Lower lobe of right lung (tissue), 2 donors: ENCODE measurements at regions not wholly inside any gene's neighbourhood (a gene's known extent, or its start where the extent isn't known, plus 50 kb on each side); places are given as distances from the start of the nearest gene placed in this dataset.
A peak's percentile ranks its signal among the peaks of the same experiment; 100 is the strongest.

Experiments
- ATAC-seq, 2 donors: fragments of 200-7000 bp; cut with Tn5 transposase; one replicate each; pipeline ENCODE4 v1.9.1; 2020 to 2022; ENCODE audit warnings: mild to moderate bottlenecking in 2 of 2, moderate library complexity in 2 of 2
- DNase-seq: peaks from one replicate; pipeline ENCODE4 v3.0.0-alpha.2; 2020
- H3K27ac ChIP-seq: fragments of 200-600 bp; one replicate; pipeline ENCODE4 v1.8.0; 2022
- H3K27me3 ChIP-seq: fragments of 200-600 bp; one replicate; pipeline ENCODE4 v1.8.0; 2022; ENCODE audit warnings: low read depth
- H3K36me3 ChIP-seq: fragments of 200-600 bp; one replicate; pipeline ENCODE4 v1.8.0; 2022; ENCODE audit warnings: mild to moderate bottlenecking
- H3K4me1 ChIP-seq: fragments of 200-600 bp; one replicate; pipeline ENCODE4 v1.8.0; 2022
- H3K4me3 ChIP-seq: fragments of 200-600 bp; one replicate; pipeline ENCODE4 v1.8.0; 2022; ENCODE audit warnings: mild to moderate bottlenecking
- H3K9me3 ChIP-seq: fragments of 200-600 bp; one replicate; pipeline ENCODE4 v1.8.0; 2022
- intact Hi-C: fragments of 100-400 bp; cut with DNase I; formaldehyde crosslinking; loops from one replicate; pipeline ENCODE4 v1.11.0; 2022
- TF ChIP-seq, protein P1 (sequence below): fragments of 200-600 bp; IDR thresholded peaks from one replicate; pipeline ENCODE4 v1.8.0; 2022; ENCODE audit warnings: antibody characterized with exemption, mild to moderate bottlenecking
- donor health status: DM: no; HTN: yes; CAD: no; lungs with severe emphysema.

- TF ChIP-seq, protein P1, sequence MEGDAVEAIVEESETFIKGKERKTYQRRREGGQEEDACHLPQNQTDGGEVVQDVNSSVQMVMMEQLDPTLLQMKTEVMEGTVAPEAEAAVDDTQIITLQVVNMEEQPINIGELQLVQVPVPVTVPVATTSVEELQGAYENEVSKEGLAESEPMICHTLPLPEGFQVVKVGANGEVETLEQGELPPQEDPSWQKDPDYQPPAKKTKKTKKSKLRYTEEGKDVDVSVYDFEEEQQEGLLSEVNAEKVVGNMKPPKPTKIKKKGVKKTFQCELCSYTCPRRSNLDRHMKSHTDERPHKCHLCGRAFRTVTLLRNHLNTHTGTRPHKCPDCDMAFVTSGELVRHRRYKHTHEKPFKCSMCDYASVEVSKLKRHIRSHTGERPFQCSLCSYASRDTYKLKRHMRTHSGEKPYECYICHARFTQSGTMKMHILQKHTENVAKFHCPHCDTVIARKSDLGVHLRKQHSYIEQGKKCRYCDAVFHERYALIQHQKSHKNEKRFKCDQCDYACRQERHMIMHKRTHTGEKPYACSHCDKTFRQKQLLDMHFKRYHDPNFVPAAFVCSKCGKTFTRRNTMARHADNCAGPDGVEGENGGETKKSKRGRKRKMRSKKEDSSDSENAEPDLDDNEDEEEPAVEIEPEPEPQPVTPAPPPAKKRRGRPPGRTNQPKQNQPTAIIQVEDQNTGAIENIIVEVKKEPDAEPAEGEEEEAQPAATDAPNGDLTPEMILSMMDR, result no peak
- Histone ChIP-seq H3K9me3 (no peaks in the 10 kb centered on the region), H3K27me3 (no peaks in the 10 kb centered on the region), H3K27ac (no peak overlapping the region), H3K36me3 (no peaks in the 10 kb centered on the region), H3K4me1 (no peaks in the 10 kb centered on the region), H3K4me3 (no peak overlapping the region)
- intact Hi-C loops, result no loop called here
- ATAC-seq, result no peak
- DNase-seq, result no peak
Observed at GRCh38 chr4:4685810-4686795, 144.3 kb upstream of the STX18 start.

DNA sequence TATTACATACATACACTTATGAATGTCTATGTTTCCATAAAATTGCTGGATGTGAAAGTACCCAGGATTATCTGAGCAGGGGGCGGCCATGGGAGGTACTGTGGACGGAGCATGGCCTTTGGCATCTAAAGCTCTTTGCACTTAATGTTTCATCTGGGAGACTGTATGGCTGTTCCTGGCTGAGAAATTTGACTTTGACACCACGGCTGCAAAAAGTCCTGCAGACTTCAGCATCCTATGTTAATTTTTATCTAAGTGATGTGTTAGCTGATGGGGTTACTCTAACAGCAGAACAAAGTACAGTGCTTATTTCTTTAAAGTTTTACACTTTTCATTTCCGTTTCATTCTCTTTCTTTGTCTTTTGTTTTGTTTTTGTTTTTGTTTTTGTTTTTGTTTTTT, 139.8 kb upstream of the STX18 start:
- Histone ChIP-seq H3K4me3 (no peak overlapping the region), H3K9me3 (no peaks in the 10 kb centered on the region), H3K27me3 (no peaks in the 10 kb centered on the region), H3K4me1 (no peaks in the 10 kb centered on the region), H3K36me3 (no peaks in the 10 kb centered on the region), H3K27ac (no peak overlapping the region)
- TF ChIP-seq, protein P1, result no peak
- no peak for ATAC-seq
- intact Hi-C loops, result no loop called here
- no peak for DNase-seq

DNA sequence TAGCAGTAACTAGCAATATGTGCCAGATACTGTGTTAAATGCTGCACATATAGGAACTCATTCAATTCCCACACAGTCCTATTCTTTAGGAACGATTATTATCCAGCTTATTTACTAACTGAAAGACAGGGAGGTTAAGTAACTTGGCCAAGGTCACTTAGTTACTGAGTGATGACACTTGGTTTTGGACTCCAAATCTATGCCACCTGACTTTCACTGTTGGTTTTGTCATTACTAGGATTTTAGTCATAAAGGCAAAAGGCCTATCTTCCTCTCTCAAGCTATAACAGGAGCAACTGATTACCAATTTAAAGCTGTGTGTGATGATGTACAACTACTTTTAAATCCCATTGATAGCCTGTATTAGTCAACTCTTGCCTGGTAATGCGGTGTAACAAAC, 138.9 kb upstream of the STX18 start:
- DNase-seq (no peak), ATAC-seq (no peak)
- Histone ChIP-seq H3K36me3 (no peaks in the 10 kb centered on the region), H3K9me3 (no peaks in the 10 kb centered on the region), H3K4me1 (no peaks in the 10 kb centered on the region), H3K4me3 (no peak overlapping the region), H3K27me3 (no peaks in the 10 kb centered on the region), H3K27ac (no peak overlapping the region)
- TF ChIP-seq, protein P1, result no peak
- intact Hi-C loops, result no loop called here

DNA sequence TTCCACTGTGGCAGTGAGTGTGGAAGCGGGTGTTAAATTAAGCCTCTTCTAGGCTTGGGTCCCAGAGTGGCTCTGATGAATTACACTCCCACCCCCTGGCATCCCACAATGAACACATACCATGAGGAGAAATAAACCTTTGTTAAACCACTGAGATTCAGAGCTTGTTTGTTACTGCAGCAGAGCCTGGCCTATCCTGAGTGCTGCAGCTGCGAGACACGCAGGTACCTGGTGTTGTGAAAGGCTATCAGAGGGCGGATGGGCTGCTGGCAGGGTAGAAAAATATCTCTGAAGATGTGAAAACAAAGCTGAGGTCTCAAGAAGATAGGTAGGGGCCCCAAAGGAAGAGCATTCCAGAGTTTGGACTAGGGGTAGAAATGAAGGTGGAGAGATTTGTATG, 138.4 kb upstream of the STX18 start:
- no peak for DNase-seq
- no peaks in the 10 kb centered on the region for H3K4me1 ChIP-seq

GRCh38 chr4:4677556-4678522, 136.0 kb upstream of the STX18 start:
- no peak for DNase-seq
- intact Hi-C loops, result no loop called here
- Histone ChIP-seq H3K4me3 (no peak overlapping the region), H3K27ac (no peak overlapping the region), H3K9me3 (no peaks in the 10 kb centered on the region), H3K4me1 (no peaks in the 10 kb centered on the region), H3K36me3 (no peaks in the 10 kb centered on the region), H3K27me3 (no peaks in the 10 kb centered on the region)
- ATAC-seq, result no peak
- TF ChIP-seq, protein P1, result peak; percentile 32

More for the DNA sequence above, 138.4 kb upstream of the STX18 start:
- H3K9me3 ChIP-seq, result no peaks in the 10 kb centered on the region
- intact Hi-C loops, result no loop called here
- no peaks in the 10 kb centered on the region for H3K36me3 ChIP-seq
- no peaks in the 10 kb centered on the region for H3K27me3 ChIP-seq
- H3K4me3 ChIP-seq, result no peak overlapping the region
- no peak for ATAC-seq
- TF ChIP-seq, protein P1, result no peak
- H3K27ac ChIP-seq, result no peak overlapping the region
